B cell (primary cell): ENCODE measurements at regions not wholly inside any gene's neighbourhood (a gene's known extent, or its start where the extent isn't known, plus 50 kb on each side); places are given as distances from the start of the nearest gene placed in this dataset.

Source experiments
- ATAC-seq: fragments of 200-7000 bp; cut with Tn5 transposase; one replicate; pipeline ENCODE4 v1.10.0; 2021; ENCODE audit warnings: low read depth, mild to moderate bottlenecking, moderate number of reproducible peaks, moderate library complexity
- CTCF ChIA-PET: fragments of 350-600 bp; sonication (Branson Sonifier 250); formaldehyde crosslinking; loops from one replicate; lab custom pipeline; 2021; ENCODE audit warnings: antibody characterized with exemption, inconsistent platforms; lab: Charles Lee
- POLR2A ChIA-PET: fragments of 350-600 bp; sonication (Branson Sonifier 250); formaldehyde crosslinking; loops from one replicate; lab custom pipeline; 2021; ENCODE audit warnings: antibody characterized with exemption; lab: Charles Lee
- DNase-seq: peaks from one replicate; pipeline ENCODE4 v3.0.0; 2013
- H2AFZ ChIP-seq: 2 replicates; pipeline ENCODE4 v1.6.1; 2012; ENCODE audit warnings: mild to moderate bottlenecking, low read depth, low read length; ENCODE audit not compliant: insufficient read depth, poor library complexity, severe bottlenecking
- H3K27ac ChIP-seq, 2 donors: 1 replicate in 1 of 2; 2 replicates in 1 of 2; pipeline ENCODE4 v1.5.1; 2012 to 2013; ENCODE audit warnings: low read length in 2 of 2, mild to moderate bottlenecking in 2 of 2, moderate library complexity in 1 of 2
- H3K27me3 ChIP-seq, 4 experiments: fragments of 200-600 bp in 1 of 4; sonication (generic) in 1 of 4; replicated peaks in 1 of 4; 1 replicate in 2 of 4; 2 replicates in 2 of 4; pipeline versions ENCODE4 v1.6.1 to v1.7.0; 2013 to 2016; ENCODE audit warnings: low read length in 3 of 4, mild to moderate bottlenecking in 2 of 4, mixed read lengths in 1 of 4, moderate library complexity in 1 of 4; ENCODE audit not compliant: insufficient read depth in 4 of 4, control insufficient read depth in 3 of 4; ENCODE audit errors: control extremely low read depth in 1 of 4
- H3K36me3 ChIP-seq, 2 experiments: replicated peaks in 1 of 2; 1 replicate in 1 of 2; 2 replicates in 1 of 2; pipeline versions ENCODE4 v1.6.1 to v1.7.1; 2013; ENCODE audit warnings: low read length in 1 of 2; ENCODE audit not compliant: insufficient read depth in 2 of 2, control insufficient read depth in 1 of 2; ENCODE audit errors: control extremely low read depth in 1 of 2, extremely low read depth in 1 of 2
- H3K4me1 ChIP-seq, 2 donors: fragments of 200-600 bp in 1 of 2; sonication (generic) in 1 of 2; 1 replicate in 1 of 2; 2 replicates in 1 of 2; pipeline versions ENCODE4 v1.5.1 to v1.6.1; 2013 to 2017; ENCODE audit warnings: low read length in 2 of 2; ENCODE audit not compliant: control insufficient read depth in 2 of 2, insufficient read depth in 2 of 2
- H3K4me2 ChIP-seq: replicated peaks from 2 replicates; pipeline ENCODE3; 2012; ENCODE audit warnings: mild to moderate bottlenecking, low read depth, low read length; ENCODE audit not compliant: poor library complexity, severe bottlenecking
- H3K4me3 ChIP-seq, 5 experiments: fragments of 200-600 bp in 1 of 5; sonication (generic) in 1 of 5; 1 replicate in 3 of 5; 2 replicates in 2 of 5; pipeline versions ENCODE4 v1.5.1 to v1.7.0; 2011 to 2016; ENCODE audit warnings: low read length in 4 of 5, mild to moderate bottlenecking in 4 of 5, low read depth in 2 of 5, control low read depth in 1 of 5, moderate library complexity in 1 of 5; ENCODE audit not compliant: insufficient read depth in 1 of 5; ENCODE audit errors: control extremely low read depth in 1 of 5, extremely low read depth in 1 of 5
- H3K79me2 ChIP-seq: fragments of 200-600 bp; sonication (generic); one replicate; pipeline ENCODE4 v1.6.0; 2016; ENCODE audit warnings: low read length; ENCODE audit not compliant: control insufficient read depth, insufficient read depth
- H3K9ac ChIP-seq: fragments of 200-600 bp; sonication (generic); 2 replicates; pipeline ENCODE4 v1.6.1; 2017; ENCODE audit warnings: mild to moderate bottlenecking, low read length, moderate library complexity
- H3K9me3 ChIP-seq, 3 donors: one replicate each; pipeline versions ENCODE4 v1.6.1 to v1.7.1; 2013; ENCODE audit warnings: low read length in 2 of 3; ENCODE audit not compliant: control insufficient read depth in 2 of 3, insufficient read depth in 1 of 3; ENCODE audit errors: control extremely low read depth in 1 of 3
- H4K20me1 ChIP-seq: 2 replicates; pipeline ENCODE4 v1.6.0; 2012; ENCODE audit warnings: mild to moderate bottlenecking, low read length; ENCODE audit not compliant: insufficient read depth, control insufficient read depth, poor library complexity, severe bottlenecking
- H3K27ac Mint-ChIP-seq: one replicate; pipeline ENCODE4 v1.8.0; 2021; ENCODE audit warnings: mixed read lengths
- H3K27me3 Mint-ChIP-seq: one replicate; pipeline ENCODE4 v1.8.0; 2021; ENCODE audit warnings: mixed read lengths
- H3K4me1 Mint-ChIP-seq: one replicate; pipeline ENCODE4 v1.8.0; 2021; ENCODE audit warnings: mixed read lengths
- H3K4me3 Mint-ChIP-seq: one replicate; pipeline ENCODE4 v1.8.0; 2021; ENCODE audit warnings: mixed read lengths
- H3K9me3 Mint-ChIP-seq: one replicate; pipeline ENCODE4 v1.8.0; 2022; ENCODE audit warnings: mixed read lengths; ENCODE audit not compliant: insufficient read depth
- EZH2 ChIP-seq: IDR thresholded peaks from 2 replicates; pipeline ENCODE4 v1.6.1; 2012; ENCODE audit warnings: borderline replicate concordance, low read depth, mild to moderate bottlenecking, moderate library complexity, low read length; ENCODE audit not compliant: insufficient read depth, poor library complexity, severe bottlenecking
- WGBS: methylation state at CpG from one replicate; pipeline ENCODE4 v1.1.5; 2013; ENCODE audit warnings: missing lambda C conversion rate; ENCODE audit not compliant: insufficient coverage; 5-methylcytosine and 5-hydroxymethylcytosine counted together
- intact Hi-C: fragments of 100-400 bp; cut with micrococcal nuclease; formaldehyde crosslinking; loops from one replicate; pipeline ENCODE4 v1.10.0; 2022
- TF ChIP-seq, protein P1 (sequence below): fragments of 200-600 bp; IDR thresholded peaks from one replicate; pipeline ENCODE4 v1.8.0; 2022; ENCODE audit warnings: antibody characterized with exemption, mild to moderate bottlenecking

DNA sequence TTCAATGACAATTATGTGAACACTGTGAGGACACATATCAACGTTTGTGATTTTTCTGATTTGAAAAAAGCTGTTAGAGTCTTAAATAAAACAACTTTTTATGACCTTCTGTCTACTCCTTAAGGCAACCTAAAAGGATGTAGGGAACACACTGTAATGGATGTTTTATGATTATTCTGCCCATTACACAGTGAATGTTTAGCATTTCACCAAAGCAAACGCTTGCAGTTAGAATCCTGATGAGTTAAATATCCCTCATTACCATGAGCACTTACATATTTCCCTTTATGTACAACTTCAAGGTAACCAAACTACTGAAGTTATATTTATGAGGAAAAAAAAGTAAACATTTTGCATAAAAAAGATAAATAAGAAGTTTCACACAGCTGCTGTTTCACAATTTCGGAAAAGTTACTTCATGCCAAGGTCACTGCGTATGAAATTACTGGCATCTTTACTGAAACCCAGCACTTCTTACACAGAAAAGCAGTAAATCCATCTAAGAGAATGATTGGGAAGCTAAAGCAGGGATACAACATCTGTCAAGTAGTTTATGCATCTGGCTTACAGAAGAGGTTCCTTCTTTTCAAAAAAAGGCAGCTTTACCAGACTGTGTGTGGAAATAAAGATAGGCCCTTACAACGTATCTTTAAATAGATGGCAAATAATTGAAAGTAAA lies 733.7 kb upstream of the ATXN8OS start:
- intact Hi-C loops = no loop called here
- Histone ChIP-seq H4K20me1 (no peaks in the 10 kb centered on the region), H3K4me1 (no peaks in the 10 kb centered on the region), H3K4me3 (no peak overlapping the region), H3K36me3 (no peaks in the 10 kb centered on the region), H3K27ac (no peak overlapping the region), H3K27me3 (no peaks in the 10 kb centered on the region), H3K4me2 (no peak overlapping the region), H3K9me3 (no peaks in the 10 kb centered on the region), H3K79me2 (no peaks in the 10 kb centered on the region), H2AFZ (no peak overlapping the region), H3K9ac (no peak overlapping the region)
- Mint-ChIP-seq H3K4me3 (no peak overlapping the region), H3K27ac (no peak overlapping the region), H3K27me3 (no peaks in the 10 kb centered on the region), H3K4me1 (no peaks in the 10 kb centered on the region), H3K9me3 (peaks cover 2% of the 10 kb centered on the region)
- ATAC-seq (no peak), DNase-seq (no peak)
- POLR2A ChIA-PET = no interaction called here
- CTCF ChIA-PET = no interaction called here
- TF ChIP-seq, protein P1, sequence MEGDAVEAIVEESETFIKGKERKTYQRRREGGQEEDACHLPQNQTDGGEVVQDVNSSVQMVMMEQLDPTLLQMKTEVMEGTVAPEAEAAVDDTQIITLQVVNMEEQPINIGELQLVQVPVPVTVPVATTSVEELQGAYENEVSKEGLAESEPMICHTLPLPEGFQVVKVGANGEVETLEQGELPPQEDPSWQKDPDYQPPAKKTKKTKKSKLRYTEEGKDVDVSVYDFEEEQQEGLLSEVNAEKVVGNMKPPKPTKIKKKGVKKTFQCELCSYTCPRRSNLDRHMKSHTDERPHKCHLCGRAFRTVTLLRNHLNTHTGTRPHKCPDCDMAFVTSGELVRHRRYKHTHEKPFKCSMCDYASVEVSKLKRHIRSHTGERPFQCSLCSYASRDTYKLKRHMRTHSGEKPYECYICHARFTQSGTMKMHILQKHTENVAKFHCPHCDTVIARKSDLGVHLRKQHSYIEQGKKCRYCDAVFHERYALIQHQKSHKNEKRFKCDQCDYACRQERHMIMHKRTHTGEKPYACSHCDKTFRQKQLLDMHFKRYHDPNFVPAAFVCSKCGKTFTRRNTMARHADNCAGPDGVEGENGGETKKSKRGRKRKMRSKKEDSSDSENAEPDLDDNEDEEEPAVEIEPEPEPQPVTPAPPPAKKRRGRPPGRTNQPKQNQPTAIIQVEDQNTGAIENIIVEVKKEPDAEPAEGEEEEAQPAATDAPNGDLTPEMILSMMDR = no peak
- no peak for TF ChIP-seq EZH2
- WGBS = 100% methylated on average over 1 of the region's 5 CpGs

DNA sequence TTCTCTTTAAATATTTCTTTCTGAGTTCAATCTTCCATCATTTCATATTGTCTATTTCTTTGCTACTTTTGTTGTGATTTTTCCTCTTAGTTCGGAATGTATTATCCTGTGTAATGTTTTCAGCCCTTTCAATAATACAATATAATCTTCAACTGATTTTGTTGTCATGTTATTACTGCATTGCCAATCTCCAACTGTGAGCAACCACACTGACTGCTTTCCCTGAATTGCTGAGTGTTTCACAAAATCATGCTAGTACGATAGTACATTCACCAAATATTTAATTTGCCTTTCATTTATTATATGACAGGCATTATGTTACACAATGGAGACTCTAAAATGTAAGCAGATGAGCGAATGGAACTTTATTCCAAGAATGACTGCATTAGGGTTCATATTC lies 744.3 kb upstream of the ATXN8OS start:
- ChIA-PET POLR2A (no interaction called here), CTCF (no interaction called here)
- TF ChIP-seq, protein P1 = no peak
- TF ChIP-seq EZH2 = no peak
- no peaks in the 10 kb centered on the region for H3K79me2 ChIP-seq
- no peaks in the 10 kb centered on the region for H3K4me1 ChIP-seq
- DNase-seq (no peak), ATAC-seq (no peak)
- no peak overlapping the region for H3K4me3 Mint-ChIP-seq
- H3K9me3 Mint-ChIP-seq = no peaks in the 10 kb centered on the region
- H3K27me3 Mint-ChIP-seq = no peaks in the 10 kb centered on the region
- no peak overlapping the region for H3K27ac Mint-ChIP-seq
- no peaks in the 10 kb centered on the region for H4K20me1 ChIP-seq
- intact Hi-C loops = no loop called here
- no peaks in the 10 kb centered on the region for H3K9me3 ChIP-seq
- H3K27me3 ChIP-seq = no peaks in the 10 kb centered on the region
- H3K27ac ChIP-seq = no peak overlapping the region
- H3K4me3 ChIP-seq = no peak overlapping the region
- no peak overlapping the region for H2AFZ ChIP-seq
- no peak overlapping the region for H3K9ac ChIP-seq
- H3K4me2 ChIP-seq = no peak overlapping the region
- WGBS = no CpG with 5 or more reads among the region's 3 CpGs
- H3K36me3 ChIP-seq = no peaks in the 10 kb centered on the region
- H3K4me1 Mint-ChIP-seq = no peaks in the 10 kb centered on the region
